UCSD-AML1 (cell line): ENCODE measurements at regions not wholly inside any gene's neighbourhood (a gene's known extent, or its start where the extent isn't known, plus 50 kb on each side); places are given as distances from the start of the nearest gene placed in this dataset.
"Not testable (repeated sequence)": the region's sequence is repeated elsewhere in the genome, so short reads cannot be mapped to it uniquely, and the experiment has no call there.

Source experiments
- DNase-seq: peaks from one replicate; lab custom pipeline; 2025; ENCODE audit not compliant: unreplicated experiment; lab: John Stamatoyannopoulos, UW

DNA sequence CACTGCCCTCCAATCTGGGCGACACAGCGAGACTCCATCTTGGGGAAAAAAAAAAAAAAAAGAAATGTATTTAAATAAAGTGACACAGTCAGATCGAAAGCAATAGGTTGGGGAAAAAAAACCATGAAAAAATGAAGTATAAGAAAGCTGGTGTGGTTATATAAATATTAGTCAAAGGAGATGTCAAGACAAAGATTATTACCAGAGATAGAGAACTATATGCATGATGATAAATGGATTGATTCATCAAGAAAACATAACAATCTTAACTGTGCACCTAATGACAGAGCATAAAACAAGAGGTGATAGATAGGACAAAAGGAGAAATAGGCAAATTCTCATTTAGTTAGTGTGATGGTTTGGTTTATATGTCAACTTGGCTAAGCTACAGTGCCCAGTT, 146.9 kb upstream of the AHI1 start:
- DNase-seq, result no peak

DNA sequence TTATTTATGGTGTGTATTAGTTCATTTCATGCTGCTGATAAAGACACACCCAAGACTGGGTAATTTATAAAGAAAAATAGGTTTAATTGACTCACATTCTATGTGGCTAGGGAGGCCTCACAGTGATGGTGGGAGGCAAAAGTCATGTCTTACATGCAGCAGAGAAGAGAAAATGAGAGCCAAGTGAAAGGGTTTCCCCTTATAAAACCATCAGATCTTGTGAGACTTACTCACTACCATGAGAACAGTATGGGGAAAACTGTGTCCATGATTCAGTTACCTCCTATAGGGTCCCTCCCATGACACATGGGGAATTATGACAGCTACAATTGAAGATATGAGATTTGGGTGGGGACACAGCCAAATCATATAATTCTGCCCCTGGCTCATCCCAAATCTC, 150.0 kb upstream of the AHI1 start:
- DNase-seq, result no peak

DNA sequence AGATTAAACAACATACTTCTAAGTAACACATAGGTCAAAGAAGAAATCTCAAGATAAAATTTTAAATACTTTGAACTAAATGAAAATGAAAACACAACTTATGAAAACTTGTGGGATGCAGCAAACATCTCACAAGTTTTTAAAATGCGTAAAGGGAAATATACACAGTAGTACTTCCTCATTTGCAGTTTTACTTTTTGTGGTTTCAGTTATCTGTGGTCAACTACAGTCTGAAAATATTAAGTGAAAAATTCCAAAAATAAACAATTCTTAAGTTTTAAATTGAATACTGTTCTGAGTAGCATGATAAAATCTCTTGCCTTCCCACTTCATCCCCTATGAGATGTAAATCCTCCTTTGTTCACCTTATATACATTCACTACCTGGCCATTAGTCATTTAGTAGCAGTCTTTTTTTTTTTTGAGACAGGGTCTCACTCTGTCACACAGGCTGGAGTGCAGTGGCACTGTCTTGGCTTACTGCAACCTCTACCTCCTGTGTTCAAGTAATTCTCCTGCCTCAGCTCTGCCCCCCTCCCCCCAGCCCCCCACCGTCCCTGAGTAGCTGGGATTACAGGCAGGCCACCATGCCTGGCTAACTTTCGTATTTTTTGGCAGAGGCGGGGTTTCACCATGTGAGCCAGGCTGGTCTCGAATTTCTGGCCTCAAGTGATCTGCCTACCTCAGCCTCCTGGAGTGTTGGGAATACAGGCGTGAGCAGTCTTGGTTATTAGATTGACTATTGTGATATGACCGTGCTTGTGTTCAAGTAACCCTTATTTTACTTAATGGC, 154.6 kb upstream of the AHI1 start:
- DNase-seq, result no peak

DNA sequence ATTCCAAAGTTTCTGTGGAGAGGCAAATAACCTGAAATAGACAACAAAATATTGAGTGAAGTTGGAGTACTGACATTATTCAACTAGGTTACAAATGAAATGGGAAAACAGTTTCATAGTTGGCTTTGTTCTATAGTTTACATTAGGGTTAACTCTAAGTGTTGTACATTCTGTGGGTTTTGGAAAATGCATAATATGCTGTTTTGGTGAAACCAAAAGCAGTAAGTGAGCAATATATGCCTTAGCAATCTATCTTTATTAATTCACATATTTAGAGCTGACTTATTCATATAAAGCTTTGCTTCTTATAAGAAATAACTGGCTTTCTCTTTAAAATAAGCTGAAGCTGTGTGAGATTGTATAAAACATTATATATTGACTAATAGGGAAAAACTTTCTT, 157.5 kb upstream of the AHI1 start:
- no peak for DNase-seq

DNA sequence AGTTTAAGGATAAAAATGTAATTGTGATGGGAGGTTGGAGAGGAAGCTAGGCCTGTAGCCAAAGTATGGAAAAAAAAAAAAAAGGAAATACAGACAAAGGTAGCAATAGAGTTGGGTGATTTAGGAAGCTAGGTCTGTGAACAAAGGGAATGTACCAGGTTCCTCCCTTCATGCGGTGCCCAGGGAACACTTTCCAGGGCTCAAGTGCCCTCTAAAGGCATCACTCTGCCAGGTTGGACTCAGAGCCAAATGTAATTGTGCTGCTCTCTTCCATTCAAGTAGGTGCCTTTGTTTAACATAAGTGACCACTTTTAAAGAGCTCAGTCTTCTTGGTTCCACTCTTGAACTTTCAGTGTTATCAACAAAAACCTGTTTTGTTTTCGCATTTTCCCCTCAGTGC, 159.7 kb upstream of the AHI1 start:
- DNase-seq, result no peak

DNA sequence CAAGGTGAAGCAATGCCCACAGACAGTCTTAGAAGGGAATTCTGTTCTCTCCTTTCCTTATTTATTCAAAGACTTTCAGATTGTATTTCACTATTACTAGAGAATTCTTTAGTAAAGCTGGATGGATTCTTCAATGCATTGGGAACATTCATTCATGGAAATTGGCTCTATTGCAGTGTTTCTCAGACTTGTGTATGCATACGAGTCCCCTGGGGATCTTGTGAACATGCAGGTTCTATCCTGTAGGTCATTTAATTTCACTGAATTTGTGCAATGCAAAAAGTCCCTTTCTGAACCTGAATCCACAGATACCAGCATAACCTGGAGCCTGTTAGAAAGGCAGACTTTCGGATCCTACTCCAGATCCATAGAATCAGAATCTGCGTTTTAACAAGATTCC, 160.9 kb upstream of the AHI1 start:
- no peak for DNase-seq

DNA sequence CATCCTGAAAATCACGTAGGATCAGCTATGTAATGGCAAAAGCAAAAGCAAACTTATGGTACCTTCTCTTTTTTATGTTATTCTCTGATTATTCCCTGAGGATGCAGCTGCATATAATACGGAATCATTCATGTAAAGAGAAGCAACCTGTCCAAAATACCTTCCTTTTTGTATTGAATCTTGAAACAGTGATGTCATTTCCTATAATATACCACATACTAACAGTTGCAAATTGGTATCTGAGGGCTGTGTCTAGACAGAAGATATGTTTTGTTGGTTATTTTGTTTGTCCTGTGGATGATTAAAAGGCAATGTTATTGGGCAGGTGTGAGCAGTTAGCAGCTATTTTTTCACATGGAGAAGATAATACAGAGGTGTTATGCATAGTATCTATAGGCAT, 161.4 kb upstream of the AHI1 start:
- no peak for DNase-seq

DNA sequence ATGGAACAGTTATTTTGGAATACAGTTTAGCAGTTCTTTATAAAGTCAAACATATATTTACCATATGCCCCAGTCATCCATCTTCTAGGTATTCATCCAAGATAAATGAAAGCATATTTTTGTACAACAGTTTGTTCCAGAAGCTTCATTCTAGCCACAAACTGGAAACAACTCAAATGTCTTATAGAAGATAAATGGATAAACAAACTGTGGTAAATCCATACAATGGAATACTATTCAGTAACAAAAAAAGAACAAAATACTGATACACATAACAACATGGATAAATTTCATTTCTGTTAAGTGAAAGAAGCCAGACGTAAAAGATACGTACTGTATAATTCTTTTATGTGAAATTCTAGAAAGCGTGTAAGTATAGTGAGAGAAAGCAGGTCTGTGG, 167.0 kb upstream of the AHI1 start:
- no peak for DNase-seq

DNA sequence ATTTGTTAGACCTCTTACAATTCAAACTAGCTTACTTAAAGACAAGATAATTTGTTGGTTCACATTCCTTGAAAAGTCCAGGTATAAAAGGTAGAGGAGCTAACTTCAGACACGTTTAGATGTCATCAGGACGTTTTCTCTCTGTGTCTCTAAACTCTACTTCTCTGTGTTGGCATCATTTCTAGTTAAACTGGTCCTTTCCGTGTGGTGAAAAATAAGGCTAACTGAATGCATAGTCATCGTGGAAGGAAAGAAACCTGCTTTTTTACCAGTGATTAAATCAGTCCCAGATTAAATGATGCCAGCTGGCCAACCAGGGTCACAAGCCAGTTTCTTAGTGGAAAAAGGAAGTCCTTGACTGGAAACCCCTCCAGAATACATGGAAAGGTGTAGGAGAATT, 168.4 kb upstream of the AHI1 start:
- DNase-seq, result no peak

DNA sequence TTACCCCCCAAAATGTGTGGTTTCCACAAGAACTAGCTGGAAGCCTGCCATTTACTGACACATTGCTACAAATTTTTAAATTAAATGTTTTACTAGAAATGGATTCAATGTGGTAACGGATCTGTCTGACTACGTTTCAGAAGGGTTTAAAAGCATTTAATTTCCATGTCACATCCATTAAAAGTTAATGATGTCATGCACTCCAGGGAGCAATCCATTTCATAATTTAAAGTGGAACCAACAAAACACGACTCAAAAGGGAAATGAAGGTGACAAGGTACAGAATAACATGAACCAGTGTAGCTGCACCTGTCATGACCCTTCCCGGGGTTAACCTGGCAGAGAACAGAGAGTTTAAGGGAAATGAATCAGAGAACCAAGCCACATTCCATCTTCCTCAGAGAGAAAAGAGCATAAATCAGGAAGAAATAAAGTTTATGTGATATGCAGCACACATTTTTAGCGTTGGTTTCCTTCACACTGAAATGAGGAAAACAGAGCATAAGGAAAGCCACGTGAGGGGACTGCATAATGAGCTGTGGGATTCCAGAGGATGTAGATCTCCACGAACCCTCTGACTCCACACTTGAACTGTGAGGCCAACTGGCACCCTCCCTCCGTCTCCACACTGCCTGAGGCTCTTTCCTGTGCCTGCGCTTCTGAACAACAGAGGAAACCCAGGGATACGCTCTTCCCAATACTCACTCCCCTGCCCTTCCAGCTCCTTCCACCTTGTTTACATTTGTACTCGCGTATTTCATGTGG, 170.3 kb upstream of the AHI1 start:
- no peak for DNase-seq

DNA sequence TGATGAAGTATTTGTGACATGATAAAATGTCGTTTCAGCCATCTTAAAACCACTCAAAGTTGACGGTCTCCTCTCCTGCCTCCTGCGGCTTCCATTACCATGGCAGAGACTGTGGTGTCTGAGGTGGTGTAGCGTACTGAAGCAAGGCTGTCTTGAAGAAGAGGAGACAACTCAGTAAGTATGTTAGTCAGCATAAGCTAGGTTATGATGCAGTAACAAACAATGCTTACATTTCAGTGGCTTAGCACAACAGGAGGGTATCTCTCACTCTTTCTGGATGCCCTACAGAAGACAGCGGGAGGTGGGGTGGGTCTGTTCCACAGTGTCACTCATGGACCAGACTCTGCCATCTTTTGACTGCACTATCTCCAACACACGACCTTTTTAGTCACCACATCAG, 174.7 kb upstream of the AHI1 start:
- no peak for DNase-seq

DNA sequence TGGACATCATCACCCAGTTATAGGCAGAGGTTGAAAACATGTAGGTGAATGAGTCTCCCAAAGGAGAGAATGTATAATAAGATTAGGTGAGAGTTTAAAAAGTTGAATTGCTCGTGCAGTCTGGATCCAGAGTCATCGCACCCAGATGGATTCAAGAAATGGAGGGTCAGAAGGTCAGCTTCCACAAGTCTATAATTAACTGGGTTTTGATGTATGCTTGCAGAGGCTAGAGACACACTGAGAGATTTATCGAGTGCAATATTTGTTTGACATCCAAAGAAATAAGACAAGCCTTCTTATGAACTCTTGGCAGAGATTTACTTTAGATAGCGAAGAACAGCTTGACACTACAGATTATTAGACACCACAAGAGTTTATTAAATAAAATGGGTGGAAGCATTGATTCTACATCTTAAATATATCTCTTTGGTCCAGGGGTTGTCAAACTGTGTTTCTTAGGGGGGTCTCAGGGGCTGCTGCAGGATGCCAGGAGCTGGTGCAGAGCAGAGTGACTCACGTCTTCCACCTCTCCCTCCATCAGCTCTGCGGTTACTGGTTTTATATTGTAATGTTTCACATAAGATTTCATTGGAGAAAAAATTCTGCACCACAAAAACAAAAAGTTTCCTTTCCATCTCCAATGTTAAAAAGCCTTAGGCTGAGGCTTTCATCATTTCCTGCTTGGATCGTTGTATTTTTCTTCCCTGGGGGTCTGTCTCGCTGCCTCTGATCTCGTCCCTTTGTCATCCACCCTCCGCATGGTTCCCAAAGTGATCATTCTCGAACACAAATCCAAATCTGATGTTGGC, 176.2 kb upstream of the AHI1 start:
- DNase-seq, result no peak

DNA sequence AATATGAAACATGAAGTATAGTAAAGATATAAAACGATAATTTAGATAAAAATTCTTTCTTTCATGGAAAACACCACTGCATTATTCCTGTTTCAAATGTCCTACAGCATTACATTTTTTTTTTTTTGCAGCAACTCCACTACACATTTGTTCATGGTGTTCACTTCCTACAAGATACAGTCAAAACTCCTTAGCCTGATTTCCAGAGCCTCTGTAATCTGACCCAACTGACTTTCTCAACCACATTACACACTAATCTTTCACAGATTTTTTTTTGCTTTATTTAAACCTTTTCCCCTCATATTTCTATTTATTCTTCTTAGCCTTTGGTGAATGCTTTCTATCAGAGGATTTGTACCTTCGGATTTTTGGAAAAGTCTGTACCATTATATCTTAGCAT, 176.5 kb upstream of the PDE7B start:
- no peak for DNase-seq

DNA sequence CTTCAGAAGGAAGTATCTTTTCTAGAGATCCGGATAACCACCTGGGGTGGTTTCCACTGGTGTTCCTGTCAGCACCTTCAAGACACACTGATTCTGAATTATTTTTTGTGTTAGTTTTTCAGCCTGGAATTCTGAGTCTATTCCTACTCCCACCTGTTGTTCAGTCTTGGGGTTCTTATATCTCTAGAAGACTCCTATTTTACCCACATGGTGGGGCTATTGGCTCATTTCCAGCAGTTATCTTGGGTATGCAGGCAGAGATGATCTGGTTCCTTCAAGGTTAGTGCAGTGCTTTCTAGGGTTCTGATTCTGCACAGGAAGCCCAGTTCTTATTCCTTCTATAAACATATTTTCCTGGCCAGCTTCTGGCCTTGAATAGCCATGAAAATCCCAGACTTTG, 175.6 kb upstream of the PDE7B start:
- DNase-seq, result no peak

DNA sequence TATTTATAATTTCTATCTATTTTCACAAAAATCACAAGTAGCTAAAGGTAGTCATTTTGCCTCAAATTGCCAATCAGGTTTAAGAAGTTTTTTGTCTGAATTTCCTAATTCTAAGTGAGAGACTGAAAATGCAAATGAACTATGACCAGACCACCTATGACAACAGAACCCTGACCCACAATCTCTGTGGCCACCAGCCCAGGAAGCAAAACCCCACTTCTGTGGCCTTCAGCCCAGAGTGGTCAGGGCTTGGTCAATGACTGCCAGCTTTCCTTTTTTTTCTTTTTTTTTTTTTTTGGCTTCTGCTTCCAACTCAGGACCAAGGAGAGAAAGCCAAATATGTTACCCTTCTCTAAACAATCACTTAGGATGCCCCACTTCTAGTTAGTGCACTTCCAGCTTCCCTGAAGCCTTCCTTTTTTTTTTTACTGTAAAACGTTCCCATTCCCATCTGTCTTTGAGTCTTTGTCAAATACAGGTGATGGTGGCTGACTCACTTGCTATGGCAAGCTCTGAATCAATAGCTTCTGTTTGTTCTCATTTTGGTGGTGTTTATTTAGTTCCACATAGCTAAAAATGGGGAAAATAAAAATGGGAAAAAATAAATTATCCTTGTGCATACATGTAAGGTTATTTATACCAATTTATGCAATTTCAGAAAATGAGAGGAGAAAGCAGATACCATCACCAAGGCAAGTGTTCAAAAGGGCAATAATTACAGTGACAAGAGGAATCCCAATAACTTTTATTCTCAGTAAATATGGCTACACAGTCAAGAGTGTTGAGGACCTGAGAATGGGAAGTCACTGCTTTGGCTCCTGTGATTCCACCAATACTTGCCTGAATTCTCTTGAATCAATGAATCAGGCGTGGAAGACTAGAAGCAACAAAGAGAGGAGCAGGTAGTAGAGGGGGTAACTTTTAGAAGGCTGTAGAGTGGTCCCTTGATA, 170.3 kb upstream of the PDE7B start:
- DNase-seq, result no peak

DNA sequence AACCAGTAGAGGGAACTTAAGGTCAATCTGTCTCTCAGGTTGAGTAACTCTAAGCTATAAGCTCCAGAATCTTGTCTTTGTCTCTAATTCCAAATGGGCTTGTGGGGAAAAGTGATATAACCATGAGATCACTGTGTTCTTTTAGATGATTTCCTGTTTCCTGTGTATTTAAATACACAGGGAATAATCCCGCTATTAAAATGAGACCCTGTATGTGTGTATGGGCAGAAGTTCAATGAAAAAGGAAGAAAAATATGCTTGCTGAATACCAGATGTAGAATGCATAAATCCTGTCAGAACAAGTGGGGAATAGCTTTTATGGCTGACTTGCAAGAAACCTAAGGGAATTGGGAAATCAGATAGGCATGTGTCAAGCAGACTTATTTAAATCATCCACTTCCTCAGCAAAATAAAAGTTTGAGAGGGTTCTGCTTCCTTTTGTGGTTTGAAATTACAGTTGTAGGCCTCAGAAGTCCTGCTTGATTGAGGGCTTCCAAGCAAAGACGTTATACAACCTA, 164.7 kb upstream of the PDE7B start:
- DNase-seq, result no peak

DNA sequence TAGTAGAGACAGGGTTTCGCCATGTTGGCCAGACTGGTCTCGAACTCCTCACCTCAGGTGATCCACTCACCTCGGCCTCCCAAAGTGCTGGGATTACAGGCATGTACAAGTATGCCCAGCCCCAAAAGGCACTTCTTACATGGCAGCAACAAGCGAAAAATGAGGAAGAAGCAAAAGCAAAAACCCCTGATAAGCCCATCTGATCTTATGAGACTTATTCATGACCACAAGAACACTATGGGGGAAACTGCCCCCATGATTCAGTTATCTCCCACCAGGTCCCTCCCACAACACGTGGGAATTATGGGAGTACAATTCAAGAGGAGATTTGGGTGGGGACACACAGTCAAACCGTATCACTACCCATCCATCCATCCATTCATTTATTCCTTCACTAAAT, 163.0 kb upstream of the PDE7B start:
- not testable (repeated sequence) for DNase-seq

DNA sequence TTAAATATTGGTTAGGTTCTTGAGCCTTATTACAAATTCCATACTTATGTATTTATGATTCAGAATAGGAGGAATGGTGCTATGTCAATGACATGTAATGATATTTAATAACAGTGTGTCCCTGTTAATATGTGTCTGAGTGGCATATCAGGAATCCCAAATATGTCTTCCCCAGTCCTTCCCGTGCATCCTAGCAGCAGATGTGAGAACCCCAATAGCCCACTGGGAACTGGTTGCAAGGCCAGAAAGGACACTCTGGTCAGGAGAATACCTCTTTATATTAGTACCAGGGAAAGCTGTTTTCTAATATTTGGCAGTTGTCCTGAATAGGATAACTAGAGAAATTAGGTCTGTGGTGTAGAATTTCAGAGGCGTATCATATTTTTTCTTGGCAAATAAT, 159.1 kb upstream of the PDE7B start:
- no peak for DNase-seq

DNA sequence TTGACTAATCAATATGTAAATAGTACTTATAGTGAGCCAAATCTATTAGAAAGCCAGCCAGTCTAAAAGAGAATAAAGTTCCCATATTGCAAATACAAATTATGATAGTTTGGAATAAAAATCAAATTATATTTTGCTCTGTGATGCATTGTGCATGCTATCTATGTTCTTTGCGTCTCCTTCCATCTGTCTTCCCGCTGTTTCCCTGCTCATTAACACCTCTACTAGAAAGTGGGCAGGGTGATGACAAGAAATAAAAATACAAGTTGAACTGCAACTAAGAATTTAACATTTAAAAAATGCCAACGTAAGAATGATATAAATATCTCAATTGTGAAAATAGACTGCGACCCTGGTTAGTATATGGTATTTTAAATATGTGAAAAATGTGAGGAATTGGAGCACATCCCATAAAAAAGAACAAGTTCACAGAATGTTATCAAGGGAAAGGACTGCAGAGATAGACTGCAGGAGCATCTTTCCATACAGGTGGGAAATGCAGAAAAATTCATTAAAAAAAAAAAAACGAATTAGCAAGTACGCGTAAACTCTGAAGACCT, 157.6 kb upstream of the PDE7B start:
- no peak for DNase-seq

DNA sequence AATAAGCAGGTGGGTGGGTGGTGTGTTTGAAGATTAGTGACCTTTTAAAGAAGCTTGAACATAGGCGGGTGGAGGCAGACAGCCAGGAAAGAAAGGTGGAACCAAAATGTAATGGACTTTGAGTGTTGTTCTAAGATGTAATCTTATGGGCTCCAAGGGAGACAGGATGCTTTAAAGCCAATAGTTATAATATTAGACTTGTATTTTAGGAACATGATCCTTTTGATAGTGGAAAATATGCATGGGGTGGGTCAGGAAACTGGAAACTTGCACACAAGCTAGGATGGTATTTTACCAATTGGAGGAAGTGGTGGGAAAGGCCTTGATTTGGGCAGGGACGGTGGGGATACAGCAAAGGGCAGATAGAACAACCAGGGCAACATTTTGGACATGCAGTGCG, 151.8 kb upstream of the PDE7B start:
- no peak for DNase-seq
